GM19452 (cell line): ENCODE measurements at regions not wholly inside any gene's neighbourhood (a gene's known extent, or its start where the extent isn't known, plus 50 kb on each side); places are given as distances from the start of the nearest gene placed in this dataset.
"Not testable (repeated sequence)": the region's sequence is repeated elsewhere in the genome, so short reads cannot be mapped to it uniquely, and the experiment has no call there.

Experiments used
- ATAC-seq: cut with Tn5 transposase; IDR thresholded peaks from one replicate; pipeline ENCODE4 v1.9.1; 2021; ENCODE audit not compliant: unreplicated experiment

DNA sequence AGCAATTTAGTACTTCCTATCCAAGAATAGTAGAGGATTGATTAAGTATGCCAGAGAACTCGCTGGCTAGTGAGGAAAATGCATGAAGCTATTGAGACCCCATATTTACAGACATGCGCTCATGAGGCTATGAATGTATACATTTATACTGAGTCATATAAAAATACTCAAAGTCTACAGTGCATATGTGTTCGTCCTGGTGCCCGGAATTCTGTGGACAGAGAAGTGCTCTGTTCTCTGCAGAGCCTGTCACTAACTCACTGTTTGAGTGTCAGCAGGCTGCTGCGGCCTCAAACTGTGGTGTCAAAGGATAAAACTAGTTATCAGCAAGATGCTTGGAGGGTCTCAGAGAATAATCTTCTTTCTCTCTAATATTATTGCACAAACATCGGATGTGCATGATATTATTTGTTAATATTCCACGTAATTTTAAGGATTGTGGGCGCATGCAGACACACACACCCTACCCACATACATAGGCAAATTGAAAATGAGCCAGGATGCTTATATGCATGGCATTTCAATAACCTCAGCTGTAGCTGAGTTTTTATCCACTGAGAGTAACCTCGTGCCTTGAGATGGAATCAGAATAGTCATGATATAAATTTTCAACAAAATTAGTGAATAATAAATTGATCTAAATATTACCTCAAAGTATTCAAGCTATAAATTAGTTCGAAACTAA, 50.0 kb upstream of the TSC22D2 start:
- no peak for ATAC-seq

DNA sequence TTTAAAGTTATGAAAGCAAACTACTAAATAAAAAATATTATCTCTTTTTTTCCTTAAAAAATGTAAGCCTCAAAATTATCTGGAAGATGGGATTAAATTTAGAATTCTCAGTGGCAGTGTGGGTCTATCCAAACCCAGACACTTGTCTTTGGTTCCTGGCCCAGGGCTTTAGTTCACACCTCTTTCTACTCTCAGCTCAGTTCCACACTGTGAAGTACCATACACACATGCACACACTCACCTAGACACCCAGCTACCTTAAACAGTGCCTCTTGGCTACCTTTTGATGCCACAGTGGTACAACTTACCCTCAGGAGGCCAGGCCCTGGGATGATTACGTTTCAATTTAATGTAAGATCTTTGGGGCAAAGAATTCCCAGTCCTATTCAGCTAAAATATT, 51.0 kb upstream of the TSC22D2 start:
- no peak for ATAC-seq

DNA sequence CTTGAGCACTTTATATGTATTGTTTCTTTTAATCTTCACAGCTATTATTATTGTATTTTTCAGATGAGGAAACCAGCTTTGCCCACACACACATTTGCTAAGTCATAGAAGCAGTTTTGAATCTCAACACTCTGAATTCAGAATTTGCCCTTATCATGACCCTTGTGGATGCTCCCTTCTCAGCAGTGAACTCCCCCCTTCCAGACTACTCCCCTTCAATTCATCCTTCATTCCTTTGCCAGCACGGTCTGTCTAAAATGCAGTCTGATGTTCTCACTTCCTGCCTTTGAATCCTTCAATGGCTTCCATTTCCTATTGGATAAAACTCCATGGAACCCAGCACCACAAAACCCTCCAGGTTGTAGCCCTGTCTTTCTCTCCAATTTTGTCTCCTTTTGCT, 52.5 kb upstream of the TSC22D2 start:
- no peak for ATAC-seq

DNA sequence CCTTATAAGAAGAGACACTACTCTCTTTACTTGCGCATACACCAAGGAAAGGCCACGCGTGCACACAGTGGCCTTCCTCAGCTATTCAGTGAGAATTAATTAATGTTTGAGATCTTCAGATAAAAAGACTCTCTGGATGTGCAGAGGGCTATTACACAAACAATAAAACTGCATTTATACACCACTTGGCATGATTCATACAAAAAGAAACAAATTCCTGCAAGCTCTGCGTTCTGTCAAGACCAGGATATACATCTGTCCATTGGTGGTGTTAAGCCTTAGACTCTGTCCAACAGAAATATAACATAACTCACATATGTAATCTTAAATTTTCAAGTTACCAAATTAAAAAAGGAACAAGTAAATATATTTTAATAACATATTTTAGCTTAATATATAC, 55.2 kb upstream of the TSC22D2 start:
- no peak for ATAC-seq

- ATAC-seq: no peak
Observed at GRCh38 chr3:150351398-150351797, 56.7 kb upstream of the TSC22D2 start.

GRCh38 chr3:150349314-150350097, 58.6 kb upstream of the TSC22D2 start:
- no peak for ATAC-seq

GRCh38 chr3:150348500-150348899, 59.6 kb upstream of the TSC22D2 start:
- ATAC-seq: no peak

GRCh38 chr3:150346981-150347863, 60.9 kb upstream of the TSC22D2 start:
- no peak for ATAC-seq

- no peak for ATAC-seq
Observed at GRCh38 chr3:150346266-150346665, 61.8 kb upstream of the TSC22D2 start.

GRCh38 chr3:150345021-150345538, 63.0 kb upstream of the TSC22D2 start:
- no peak for ATAC-seq

DNA sequence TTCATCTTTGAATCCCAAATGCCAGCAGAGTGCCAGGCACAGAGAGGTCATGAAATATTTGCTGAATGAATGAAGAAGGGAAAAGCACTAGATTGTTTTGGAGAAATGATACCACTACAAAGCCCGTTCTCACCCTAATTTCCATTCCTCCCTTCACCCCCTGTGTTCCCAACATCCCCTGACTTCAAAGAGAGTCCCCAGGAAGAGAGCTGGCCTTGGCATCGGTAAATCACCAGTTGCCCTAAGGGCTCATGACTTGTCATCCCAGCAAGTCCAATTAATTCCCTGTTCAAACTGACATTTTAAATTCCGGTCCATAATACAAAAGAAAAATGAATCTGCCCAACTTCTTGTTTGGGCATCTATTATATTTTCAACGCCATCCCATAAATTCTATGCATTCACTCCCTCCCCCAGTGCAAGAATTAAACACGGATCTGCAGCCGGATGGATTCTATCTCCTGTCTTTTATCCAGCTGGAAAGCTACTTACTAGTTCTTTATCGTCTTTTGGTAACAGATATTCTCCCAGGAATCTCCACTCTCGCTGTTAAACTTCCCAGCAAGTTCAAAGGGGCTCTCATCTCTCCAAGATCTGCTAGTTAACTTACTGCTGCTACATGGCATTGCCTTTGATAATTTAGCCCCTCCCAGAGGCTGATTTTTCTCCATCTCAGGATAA, 63.9 kb upstream of the TSC22D2 start:
- ATAC-seq: no peak

- ATAC-seq: no peak
Observed at GRCh38 chr3:150342896-150343467, 65.1 kb upstream of the TSC22D2 start.

DNA sequence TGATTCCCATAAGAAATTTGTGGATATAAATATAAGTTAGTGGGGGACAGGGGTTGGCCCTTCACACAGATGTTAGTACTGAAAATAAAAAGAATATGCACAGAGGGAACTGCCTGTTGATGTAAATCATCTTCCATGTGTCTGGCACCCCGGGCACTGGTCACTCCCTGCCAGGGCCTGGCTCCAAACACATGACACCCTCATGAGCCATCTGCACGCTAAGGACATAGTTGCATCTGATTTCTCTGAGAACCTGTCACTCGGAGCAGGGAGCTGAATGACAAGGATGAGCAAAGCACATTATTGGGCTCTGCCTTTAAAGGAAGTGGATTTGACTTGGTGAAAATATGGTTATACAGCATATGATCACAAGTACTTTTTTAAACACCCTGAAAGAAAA, 66.2 kb upstream of the TSC22D2 start:
- no peak for ATAC-seq

GRCh38 chr3:150336363-150336762, 71.7 kb upstream of the TSC22D2 start:
- not testable (repeated sequence) for ATAC-seq

GRCh38 chr3:150335631-150336030, 72.5 kb upstream of the TSC22D2 start:
- ATAC-seq: no peak

GRCh38 chr3:150334974-150335373, 73.1 kb upstream of the TSC22D2 start:
- no peak for ATAC-seq

DNA sequence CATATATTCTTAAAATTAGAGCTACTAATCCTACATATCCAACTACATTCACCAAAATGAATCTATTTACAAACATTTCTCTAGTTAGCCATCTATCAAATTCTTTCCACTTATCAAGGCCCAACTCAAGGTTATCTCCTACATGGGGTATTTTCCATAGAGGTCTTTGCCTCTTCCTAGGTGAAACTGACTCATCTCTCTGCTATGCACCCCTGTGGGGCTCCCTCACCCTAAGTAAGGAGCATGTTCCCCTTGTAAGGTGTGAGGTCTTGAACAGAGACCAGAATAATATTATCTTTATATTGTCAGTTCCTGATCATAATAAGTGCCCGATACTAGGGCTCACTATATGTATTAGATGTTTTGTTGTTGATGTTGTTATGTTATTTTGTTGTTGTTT, 74.6 kb upstream of the TSC22D2 start:
- ATAC-seq: no peak

DNA sequence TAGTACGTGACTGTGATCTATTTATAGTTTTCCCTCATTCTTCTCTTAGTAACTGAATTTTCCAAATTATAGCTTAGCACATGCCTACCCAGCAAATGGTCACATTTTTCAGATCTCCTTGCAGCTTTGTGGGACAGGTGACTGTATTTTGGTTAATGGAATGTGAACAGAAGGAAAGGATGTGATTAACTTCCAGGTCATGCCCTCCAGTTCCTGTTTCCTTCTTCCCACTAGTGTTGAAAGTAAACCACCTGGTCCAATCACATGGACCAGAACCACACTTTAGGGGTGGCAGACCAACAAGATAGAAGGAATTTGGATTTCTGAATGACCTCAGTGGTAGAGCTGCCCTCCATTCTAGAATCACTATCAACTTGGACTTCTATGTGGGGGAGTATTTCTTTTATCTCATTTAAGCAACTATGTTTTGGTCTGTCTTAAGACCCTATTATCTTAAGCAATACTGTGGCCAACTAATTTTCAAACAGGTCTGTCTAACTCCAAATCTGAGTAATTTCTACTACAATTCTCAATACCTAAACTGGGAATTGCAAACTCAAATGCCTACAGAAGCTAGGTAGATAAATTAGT, 76.0 kb upstream of the TSC22D2 start:
- ATAC-seq: no peak

DNA sequence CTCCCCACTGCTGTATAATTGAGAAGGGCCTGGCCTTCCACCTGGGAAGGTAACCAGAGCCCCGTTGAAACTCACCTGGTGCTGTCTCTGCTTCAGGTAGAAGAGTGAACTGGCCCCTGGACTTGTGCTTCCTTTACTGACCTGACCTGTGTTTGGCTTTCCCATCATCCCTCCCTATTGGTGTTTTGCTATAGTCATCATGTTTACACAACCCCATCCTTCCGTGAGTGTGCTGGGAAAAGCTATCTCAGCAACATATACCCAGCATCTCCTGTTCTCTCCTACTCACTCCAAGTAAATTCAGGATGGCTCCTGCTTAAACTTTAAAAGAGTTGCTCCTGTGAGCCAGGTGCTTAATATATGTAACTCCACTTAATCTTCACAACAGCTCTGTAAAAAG, 77.2 kb upstream of the TSC22D2 start:
- no peak for ATAC-seq

DNA sequence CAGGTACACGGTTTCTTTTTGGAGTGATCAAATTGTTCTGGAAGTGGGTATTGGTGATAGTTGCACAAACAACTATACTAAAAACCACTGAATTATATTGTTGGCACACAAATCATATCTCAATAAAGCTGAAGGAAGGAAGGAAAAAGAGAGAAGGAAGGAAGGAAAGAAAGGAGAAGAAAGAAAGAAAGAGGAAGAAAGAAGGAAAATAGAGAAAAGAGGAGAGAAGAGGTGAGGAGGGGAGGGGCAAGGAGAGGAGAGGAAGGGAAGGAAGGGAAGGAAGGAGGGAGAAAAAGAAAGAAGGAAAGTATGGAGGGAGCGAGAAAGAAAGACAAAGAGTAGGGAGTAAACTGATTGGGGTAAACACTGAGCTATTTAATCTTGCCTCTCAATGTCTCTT, 77.9 kb upstream of the TSC22D2 start:
- ATAC-seq: no peak
